ENCODE measurements at regions not wholly inside any gene's neighbourhood (a gene's known extent, or its start where the extent isn't known, plus 50 kb on each side); places are given as distances from the start of the nearest gene placed in this dataset.

DNA sequence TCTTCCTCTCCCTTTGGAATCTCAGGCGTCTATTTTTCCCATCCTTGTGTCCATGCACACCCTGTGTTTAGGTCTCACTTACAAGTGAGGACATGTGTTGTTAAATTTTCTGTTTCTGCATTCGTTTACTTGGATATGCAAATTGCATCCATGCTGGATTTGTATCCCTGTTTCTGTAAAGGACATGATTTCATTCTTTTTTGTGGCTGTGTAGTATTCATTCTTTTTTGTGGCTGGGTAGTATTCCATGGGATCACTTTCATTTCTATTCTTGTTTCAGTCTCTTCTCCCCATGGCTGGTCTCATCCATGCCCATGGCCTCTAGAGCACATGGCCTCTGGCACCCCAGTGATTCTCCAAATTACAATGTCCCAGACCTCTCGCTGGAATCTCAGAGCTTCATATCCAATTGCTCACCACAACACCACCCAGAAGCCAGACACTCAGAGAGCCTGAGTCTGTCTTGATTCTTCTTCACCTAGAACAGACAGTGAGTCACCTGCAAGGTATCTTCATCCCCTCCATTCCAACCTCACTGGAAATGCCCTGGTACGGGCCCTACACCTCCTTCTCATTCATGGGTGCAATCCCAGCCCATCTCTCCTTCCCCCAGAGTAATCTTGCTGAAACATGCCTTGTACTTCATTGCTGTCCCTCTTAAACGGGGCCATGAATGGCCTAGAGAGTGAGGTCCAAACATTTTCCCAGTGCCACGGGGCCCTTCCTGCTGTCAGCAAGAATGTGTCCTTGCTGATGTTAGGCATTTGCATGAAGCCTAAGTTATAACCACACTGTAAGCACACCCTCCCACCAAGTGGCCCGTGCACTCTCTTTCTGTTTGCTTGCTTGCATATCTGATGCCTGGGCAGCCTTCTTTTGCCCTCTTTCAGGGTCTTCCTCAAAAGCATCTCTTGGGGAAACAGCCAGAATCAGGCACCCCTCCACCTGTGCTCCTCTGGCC lies 476.2 kb upstream of the TSHZ3 start:
- TF ChIP-seq CTCF (IDR thresholded peaks at IDR 0.05) (no peak), POLR2A (IDR thresholded peaks at IDR 0.05) (no peak), POLR2AphosphoS5 (IDR thresholded peaks at IDR 0.05) (no peak)
